ENCODE measurements at regions not wholly inside any gene's neighbourhood (a gene's known extent, or its start where the extent isn't known, plus 50 kb on each side); places are given as distances from the start of the nearest gene placed in this dataset.

DNA sequence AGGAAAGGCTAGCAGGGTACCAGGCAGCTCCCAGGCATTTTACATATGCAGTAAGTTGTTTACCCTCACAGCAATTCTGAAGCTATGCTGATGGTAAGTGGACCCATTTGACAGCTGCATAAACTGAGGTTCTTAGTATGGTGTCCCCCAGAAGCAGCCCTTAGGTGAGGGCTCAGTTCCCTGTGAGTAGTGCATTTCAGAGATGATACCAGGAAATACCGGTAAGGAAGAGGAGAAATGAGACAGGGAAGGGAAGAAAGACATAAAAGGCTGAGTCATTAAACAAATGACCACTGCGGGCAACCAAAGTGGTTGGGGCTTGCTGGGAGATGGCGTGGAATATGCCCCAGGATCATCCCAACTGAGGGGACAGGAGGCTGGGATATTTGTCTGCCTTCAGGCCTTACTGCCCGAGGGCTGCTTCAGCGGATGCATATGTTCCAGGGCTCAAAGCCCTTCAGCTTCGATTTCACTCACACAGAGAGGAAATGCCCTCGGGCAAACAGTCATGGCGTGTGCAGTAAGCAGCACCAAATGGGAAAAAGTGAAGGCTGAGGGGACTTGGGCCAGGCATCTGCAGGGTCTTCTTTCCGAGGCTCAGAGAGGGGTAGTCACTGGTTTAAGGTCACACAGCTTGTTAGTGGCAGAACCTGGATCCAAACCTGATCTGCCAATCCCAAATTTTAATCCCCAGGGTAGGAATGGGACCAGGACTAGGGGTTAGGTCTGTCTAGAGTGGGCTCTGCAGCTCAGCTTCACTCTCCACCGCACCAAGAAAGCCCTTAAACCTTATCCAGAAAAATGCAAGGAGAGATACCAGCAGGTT lies 133.7 kb upstream of the RUNX3 start:
- no peaks in the 10 kb centered on the region for H3K9me3 ChIP-seq (ENCODE audit: control insufficient read depth in 2 of 3, insufficient read depth in 1 of 3, low read length in 3 of 3)
- no peak for TF ChIP-seq CTCF (IDR thresholded peaks at IDR 0.05; ENCODE audit: borderline replicate concordance, extremely low read depth, insufficient read depth)
- FAIRE-seq (no peak), DNase-seq (peak in 1 of 5 donors; percentile 32)
- H3K9ac ChIP-seq (ENCODE audit: low read length in 3 of 3): no peak overlapping the region
- H3K4me3 ChIP-seq (ENCODE audit: low read length in 3 of 3): no peak overlapping the region
- no peaks in the 10 kb centered on the region for H3K27me3 ChIP-seq (ENCODE audit: control insufficient read depth, insufficient read depth, low read length)
- intact Hi-C loops (cut with DNase I): no loop called here
- no peaks in the 10 kb centered on the region for H3K4me1 ChIP-seq (ENCODE audit: control insufficient read depth in 2 of 3, insufficient read depth in 2 of 3, low read depth in 1 of 3, low read length in 3 of 3)
- no peaks in the 10 kb centered on the region for H3K36me3 ChIP-seq (ENCODE audit: control insufficient read depth in 2 of 3, insufficient read depth in 3 of 3, low read length in 3 of 3)
- no peak overlapping the region for H3K27ac ChIP-seq (ENCODE audit: low read depth in 2 of 2, low read length in 2 of 2)

DNA sequence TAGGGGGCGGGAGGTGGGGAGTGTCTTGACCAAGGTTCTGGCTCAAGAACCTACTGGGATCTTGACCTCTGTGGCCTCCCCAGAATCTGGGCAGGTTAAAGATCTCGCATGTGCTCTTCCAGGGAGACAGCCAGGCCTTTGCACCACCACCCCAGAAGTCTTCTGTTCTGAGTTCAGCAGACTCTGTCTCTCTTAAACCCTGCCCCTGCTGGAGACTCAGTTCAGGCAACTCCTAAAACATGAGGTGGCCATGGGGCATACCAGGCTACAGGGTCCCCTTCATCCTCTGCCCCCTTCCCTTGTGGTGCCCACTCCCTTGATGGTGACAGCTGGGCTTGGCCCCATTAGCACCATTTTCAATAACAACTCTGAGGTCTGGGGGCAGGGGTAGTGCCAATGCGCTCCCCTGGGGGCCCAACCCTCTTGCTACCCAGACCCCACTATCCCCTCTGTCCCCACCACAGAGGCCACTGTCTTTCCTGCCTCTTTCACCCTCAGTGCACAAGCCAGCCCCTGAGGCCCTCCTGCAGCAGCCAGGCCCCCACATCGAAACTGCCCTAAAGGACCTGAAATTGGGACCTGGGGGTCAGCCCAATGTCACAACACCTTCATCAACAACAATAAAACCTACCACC lies 132.7 kb upstream of the RUNX3 start:
- intact Hi-C loops (cut with DNase I): no loop called here
- Histone ChIP-seq H3K9me3 (ENCODE audit: control insufficient read depth in 2 of 3, insufficient read depth in 1 of 3, low read length in 3 of 3) (no peaks in the 10 kb centered on the region), H3K27ac (ENCODE audit: low read depth in 2 of 2, low read length in 2 of 2) (no peak overlapping the region), H3K4me1 (ENCODE audit: control insufficient read depth in 2 of 3, insufficient read depth in 2 of 3, low read depth in 1 of 3, low read length in 3 of 3) (no peaks in the 10 kb centered on the region), H3K4me3 (ENCODE audit: low read length in 3 of 3) (no peak overlapping the region), H3K36me3 (ENCODE audit: control insufficient read depth in 2 of 3, insufficient read depth in 3 of 3, low read length in 3 of 3) (no peaks in the 10 kb centered on the region), H3K27me3 (ENCODE audit: control insufficient read depth, insufficient read depth, low read length) (no peaks in the 10 kb centered on the region), H3K9ac (ENCODE audit: low read length in 3 of 3) (no peak overlapping the region)
- DNase-seq (peak in 1 of 5 donors; percentile 26), FAIRE-seq (no peak)
- no peak for TF ChIP-seq CTCF (IDR thresholded peaks at IDR 0.05; ENCODE audit: borderline replicate concordance, extremely low read depth, insufficient read depth)

DNA sequence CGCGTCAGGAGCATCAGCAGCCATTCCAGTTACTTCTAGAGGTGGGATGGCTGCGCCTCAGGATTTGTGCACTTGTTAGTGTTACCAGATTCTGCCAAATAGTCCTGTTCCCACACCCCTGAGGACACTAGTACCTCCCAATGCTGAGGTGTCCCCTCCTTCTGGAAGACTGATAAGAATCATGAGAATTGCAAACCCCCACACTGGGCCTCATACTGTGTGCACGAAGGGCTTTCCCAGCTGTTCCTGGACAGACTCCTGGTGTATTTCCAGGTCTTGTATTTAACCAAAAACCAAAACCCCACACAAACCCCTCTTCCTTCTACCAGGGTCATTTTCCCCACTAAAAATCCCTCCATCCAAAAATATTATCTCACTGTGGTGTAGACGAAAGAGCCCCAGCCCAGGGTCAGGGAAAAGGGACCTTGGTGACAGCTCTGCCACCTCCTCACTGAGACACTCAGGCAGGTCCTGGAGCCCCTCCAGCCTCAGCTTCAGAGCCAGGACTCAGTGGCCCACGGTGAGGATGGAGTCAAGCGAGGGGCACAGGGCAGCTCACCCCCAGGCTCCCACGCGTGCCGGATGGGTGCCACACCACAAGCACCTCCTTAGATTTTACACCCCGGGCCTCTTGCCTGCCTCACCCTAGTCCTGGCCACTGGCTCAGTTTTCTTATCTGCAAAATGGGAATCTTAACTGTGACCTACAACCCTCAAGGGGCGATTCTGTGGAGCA lies 131.4 kb upstream of the RUNX3 start:
- no peaks in the 10 kb centered on the region for H3K4me1 ChIP-seq (ENCODE audit: control insufficient read depth in 2 of 3, insufficient read depth in 2 of 3, low read depth in 1 of 3, low read length in 3 of 3)
- H3K27ac ChIP-seq (ENCODE audit: low read depth in 2 of 2, low read length in 2 of 2): no peak overlapping the region
- H3K27me3 ChIP-seq (ENCODE audit: control insufficient read depth, insufficient read depth, low read length): no peaks in the 10 kb centered on the region
- intact Hi-C loops (cut with DNase I): no loop called here
- H3K9me3 ChIP-seq (ENCODE audit: control insufficient read depth in 2 of 3, insufficient read depth in 1 of 3, low read length in 3 of 3): no peaks in the 10 kb centered on the region
- TF ChIP-seq CTCF (IDR thresholded peaks at IDR 0.05; ENCODE audit: borderline replicate concordance, extremely low read depth, insufficient read depth): no peak
- FAIRE-seq (no peak), DNase-seq (peak in 1 of 5 donors; percentile 36)
- H3K36me3 ChIP-seq (ENCODE audit: control insufficient read depth in 2 of 3, insufficient read depth in 3 of 3, low read length in 3 of 3): no peaks in the 10 kb centered on the region
- H3K9ac ChIP-seq (ENCODE audit: low read length in 3 of 3): no peak overlapping the region
- H3K4me3 ChIP-seq (ENCODE audit: low read length in 3 of 3): no peak overlapping the region
